ENCODE measurements at regions not wholly inside any gene's neighbourhood (a gene's known extent, or its start where the extent isn't known, plus 50 kb on each side); places are given as distances from the start of the nearest gene placed in this dataset.

GRCh38 chr10:3293581-3294431, 121.2 kb upstream of the PITRM1 start:
- no peak for DNase-seq

GRCh38 chr10:3292636-3293035, 120.1 kb upstream of the PITRM1 start:
- no peak for DNase-seq

- no peak for DNase-seq
Observed at GRCh38 chr10:3290550-3290949, 118.0 kb upstream of the PITRM1 start.

GRCh38 chr10:3287572-3288445, 115.2 kb upstream of the PITRM1 start:
- DNase-seq, result no peak

GRCh38 chr10:3282674-3283017, 110.1 kb upstream of the PITRM1 start:
- no peak for DNase-seq

- DNase-seq, result no peak
Observed at GRCh38 chr10:3281941-3282673, 109.5 kb upstream of the PITRM1 start.

- no peak for DNase-seq
Observed at GRCh38 chr10:3278771-3279170, 106.2 kb upstream of the PITRM1 start.

GRCh38 chr10:3277566-3277965, 105.0 kb upstream of the PITRM1 start:
- no peak for DNase-seq

- DNase-seq, result no peak
Observed at GRCh38 chr10:3274414-3274813, 101.8 kb upstream of the PITRM1 start.

- DNase-seq, result no peak
Observed at GRCh38 chr10:3273966-3274365, 101.4 kb upstream of the PITRM1 start.

- DNase-seq, result no peak
Observed at GRCh38 chr10:3272300-3272699, 99.7 kb upstream of the PITRM1 start.

GRCh38 chr10:3271354-3272115, 99.0 kb upstream of the PITRM1 start:
- DNase-seq, result no peak

GRCh38 chr10:3270577-3271316, 98.2 kb upstream of the PITRM1 start:
- DNase-seq, result no peak

- no peak for DNase-seq
Observed at GRCh38 chr10:3268025-3268424, 95.4 kb upstream of the PITRM1 start.

GRCh38 chr10:3265088-3265487, 92.5 kb upstream of the PITRM1 start:
- DNase-seq, result no peak

- DNase-seq, result no peak
Observed at GRCh38 chr10:3264161-3264761, 91.7 kb upstream of the PITRM1 start.

GRCh38 chr10:3263747-3264146, 91.2 kb upstream of the PITRM1 start:
- no peak for DNase-seq

- DNase-seq, result no peak
Observed at GRCh38 chr10:3263082-3263481, 90.5 kb upstream of the PITRM1 start.

GRCh38 chr10:3261921-3262320, 89.3 kb upstream of the PITRM1 start:
- no peak for DNase-seq

GRCh38 chr10:3260066-3260834, 87.7 kb upstream of the PITRM1 start:
- no peak for DNase-seq

- no peak for DNase-seq
Observed at GRCh38 chr10:3259499-3259898, 86.9 kb upstream of the PITRM1 start.

All from hippocampal formation (tissue), 2 donors.